ENCODE measurements at regions not wholly inside any gene's neighbourhood (a gene's known extent, or its start where the extent isn't known, plus 50 kb on each side); places are given as distances from the start of the nearest gene placed in this dataset.

DNA sequence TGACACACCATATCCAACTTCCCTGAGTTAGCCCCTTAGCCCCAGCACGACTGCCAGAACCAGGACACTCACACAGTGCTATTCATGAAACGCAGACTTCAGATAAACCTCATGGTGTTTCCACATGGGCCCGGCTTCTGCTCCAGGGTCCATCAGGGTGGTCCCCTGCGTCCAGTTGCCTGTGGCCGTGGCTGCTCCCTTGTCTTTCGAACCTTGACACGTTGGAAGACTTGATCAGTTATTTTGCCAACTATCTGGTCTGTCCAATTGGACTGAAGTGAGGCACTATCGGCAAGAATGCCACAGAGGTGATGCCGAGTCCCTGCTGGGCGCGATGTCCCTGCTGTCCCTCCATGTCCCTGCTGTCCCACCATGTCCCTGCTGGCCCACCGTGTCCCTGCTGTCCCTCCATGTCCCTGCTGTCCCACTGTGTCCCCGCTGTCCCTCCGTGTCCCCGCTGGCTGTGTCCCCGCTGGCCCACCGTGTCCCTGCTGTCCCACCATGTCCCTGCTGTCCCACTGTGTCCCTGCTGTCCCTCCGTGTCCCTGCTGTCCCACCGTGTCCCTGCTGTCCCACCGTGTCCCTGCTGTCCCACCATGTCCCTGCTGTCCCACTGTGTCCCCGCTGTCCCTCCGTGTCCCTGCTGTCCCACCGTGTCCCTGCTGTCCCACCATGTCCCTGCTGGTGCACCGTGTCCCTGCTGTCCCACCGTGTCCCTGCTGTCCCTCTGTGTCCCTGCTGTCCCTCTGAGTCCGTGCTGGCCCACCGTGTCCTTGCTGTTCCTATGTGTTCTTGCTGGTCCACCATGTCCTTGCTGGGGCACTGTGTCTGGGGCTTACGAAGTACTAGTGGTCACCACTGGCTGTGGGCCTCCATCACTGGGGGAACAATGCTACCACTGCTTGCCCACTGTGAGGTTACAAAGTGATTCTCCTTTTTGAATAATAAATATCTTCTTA, 251.4 kb downstream of the DLL1 start:
- TF ChIP-seq, protein P1, sequence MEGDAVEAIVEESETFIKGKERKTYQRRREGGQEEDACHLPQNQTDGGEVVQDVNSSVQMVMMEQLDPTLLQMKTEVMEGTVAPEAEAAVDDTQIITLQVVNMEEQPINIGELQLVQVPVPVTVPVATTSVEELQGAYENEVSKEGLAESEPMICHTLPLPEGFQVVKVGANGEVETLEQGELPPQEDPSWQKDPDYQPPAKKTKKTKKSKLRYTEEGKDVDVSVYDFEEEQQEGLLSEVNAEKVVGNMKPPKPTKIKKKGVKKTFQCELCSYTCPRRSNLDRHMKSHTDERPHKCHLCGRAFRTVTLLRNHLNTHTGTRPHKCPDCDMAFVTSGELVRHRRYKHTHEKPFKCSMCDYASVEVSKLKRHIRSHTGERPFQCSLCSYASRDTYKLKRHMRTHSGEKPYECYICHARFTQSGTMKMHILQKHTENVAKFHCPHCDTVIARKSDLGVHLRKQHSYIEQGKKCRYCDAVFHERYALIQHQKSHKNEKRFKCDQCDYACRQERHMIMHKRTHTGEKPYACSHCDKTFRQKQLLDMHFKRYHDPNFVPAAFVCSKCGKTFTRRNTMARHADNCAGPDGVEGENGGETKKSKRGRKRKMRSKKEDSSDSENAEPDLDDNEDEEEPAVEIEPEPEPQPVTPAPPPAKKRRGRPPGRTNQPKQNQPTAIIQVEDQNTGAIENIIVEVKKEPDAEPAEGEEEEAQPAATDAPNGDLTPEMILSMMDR (conservative IDR thresholded peaks at IDR 0.05; ENCODE audit: low read depth in 2 of 2) = no peak
- TF ChIP-seq CREB1 (CRISPR knock-in tag; IDR thresholded peaks at IDR 0.05; ENCODE audit: low read depth) (no peak), EZH2 (IDR thresholded peaks at IDR 0.05; ENCODE audit: low read depth, unreplicated experiment) (no peak), EZH2phosphoT487 (IDR thresholded peaks at IDR 0.05; ENCODE audit: unreplicated experiment) (no peak), POLR2AphosphoS5 (IDR thresholded peaks at IDR 0.05; ENCODE audit: low read depth) (no peak)
- TF ChIP-seq, protein P2, sequence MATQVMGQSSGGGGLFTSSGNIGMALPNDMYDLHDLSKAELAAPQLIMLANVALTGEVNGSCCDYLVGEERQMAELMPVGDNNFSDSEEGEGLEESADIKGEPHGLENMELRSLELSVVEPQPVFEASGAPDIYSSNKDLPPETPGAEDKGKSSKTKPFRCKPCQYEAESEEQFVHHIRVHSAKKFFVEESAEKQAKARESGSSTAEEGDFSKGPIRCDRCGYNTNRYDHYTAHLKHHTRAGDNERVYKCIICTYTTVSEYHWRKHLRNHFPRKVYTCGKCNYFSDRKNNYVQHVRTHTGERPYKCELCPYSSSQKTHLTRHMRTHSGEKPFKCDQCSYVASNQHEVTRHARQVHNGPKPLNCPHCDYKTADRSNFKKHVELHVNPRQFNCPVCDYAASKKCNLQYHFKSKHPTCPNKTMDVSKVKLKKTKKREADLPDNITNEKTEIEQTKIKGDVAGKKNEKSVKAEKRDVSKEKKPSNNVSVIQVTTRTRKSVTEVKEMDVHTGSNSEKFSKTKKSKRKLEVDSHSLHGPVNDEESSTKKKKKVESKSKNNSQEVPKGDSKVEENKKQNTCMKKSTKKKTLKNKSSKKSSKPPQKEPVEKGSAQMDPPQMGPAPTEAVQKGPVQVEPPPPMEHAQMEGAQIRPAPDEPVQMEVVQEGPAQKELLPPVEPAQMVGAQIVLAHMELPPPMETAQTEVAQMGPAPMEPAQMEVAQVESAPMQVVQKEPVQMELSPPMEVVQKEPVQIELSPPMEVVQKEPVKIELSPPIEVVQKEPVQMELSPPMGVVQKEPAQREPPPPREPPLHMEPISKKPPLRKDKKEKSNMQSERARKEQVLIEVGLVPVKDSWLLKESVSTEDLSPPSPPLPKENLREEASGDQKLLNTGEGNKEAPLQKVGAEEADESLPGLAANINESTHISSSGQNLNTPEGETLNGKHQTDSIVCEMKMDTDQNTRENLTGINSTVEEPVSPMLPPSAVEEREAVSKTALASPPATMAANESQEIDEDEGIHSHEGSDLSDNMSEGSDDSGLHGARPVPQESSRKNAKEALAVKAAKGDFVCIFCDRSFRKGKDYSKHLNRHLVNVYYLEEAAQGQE (IDR thresholded peaks at IDR 0.05; ENCODE audit: unreplicated experiment) = no peak

All from GM23338 (cell line).